SK-N-SH (cell line): ENCODE measurements at regions not wholly inside any gene's neighbourhood (a gene's known extent, or its start where the extent isn't known, plus 50 kb on each side); places are given as distances from the start of the nearest gene placed in this dataset.
"Not testable (repeated sequence)": the region's sequence is repeated elsewhere in the genome, so short reads cannot be mapped to it uniquely, and the experiment has no call there.

ENCODE experiments used
- CTCF ChIA-PET: fragments of 300-600, 350-600 bp; formaldehyde crosslinking; extraction: SDS; loops from one replicate; lab custom pipeline; 2021; lab: Yijun Ruan, JAX
- POLR2A ChIA-PET: fragments of 350-600 bp; sonication (Branson Sonifier 250); formaldehyde crosslinking; extraction: SDS; loops from one replicate; lab custom pipeline; 2020; ENCODE audit warnings: antibody characterized with exemption, inconsistent platforms; lab: Yijun Ruan, JAX
- DNase-seq: peaks from one replicate; pipeline ENCODE4 v3.0.0; 2012
- H2AFZ ChIP-seq: fragments of 200-600 bp; sonication (generic); 2 replicates; pipeline ENCODE4 v1.8.1; 2016; ENCODE audit warnings: antibody characterized with exemption, mild to moderate bottlenecking, low read depth
- H3F3A ChIP-seq: fragments of 200-600 bp; sonication (generic); replicated peaks from 2 replicates; pipeline ENCODE3; 2016; ENCODE audit warnings: antibody characterized with exemption, mild to moderate bottlenecking; ENCODE audit not compliant: insufficient read depth
- H3K27ac ChIP-seq, 2 experiments: fragments of 200-500 bp in 1 of 2; fragments of 200-600 bp in 1 of 2; sonication (Bioruptor generic) in 1 of 2; sonication (generic), shearing (Covaris generic) in 1 of 2; 2 replicates each; pipeline versions ENCODE4 v1.5.1 to v1.6.1; 2014 to 2016; ENCODE audit warnings: low read depth in 2 of 2, inconsistent platforms in 1 of 2, low read length in 1 of 2, mild to moderate bottlenecking in 1 of 2, mixed read lengths in 1 of 2
- H3K27me3 ChIP-seq: fragments of 200-600 bp; sonication (generic), shearing (Covaris generic); 2 replicates; pipeline ENCODE4 v1.6.1; 2016; ENCODE audit warnings: mixed run types; ENCODE audit not compliant: insufficient read depth
- H3K36me3 ChIP-seq, 2 experiments: fragments of 200-500 bp in 1 of 2; fragments of 200-600 bp in 1 of 2; sonication (Bioruptor generic) in 1 of 2; sonication (generic) in 1 of 2; replicated peaks in 1 of 2; 2 replicates each; pipeline versions ENCODE3 to v1.5.1; 2014 to 2016; ENCODE audit warnings: low read length in 1 of 2, mild to moderate bottlenecking in 1 of 2; ENCODE audit not compliant: insufficient read depth in 2 of 2, control insufficient read depth in 1 of 2
- H3K4me1 ChIP-seq, 2 experiments: fragments of 200-500 bp in 1 of 2; fragments of 200-600 bp in 1 of 2; sonication (Bioruptor generic) in 1 of 2; sonication (generic), shearing (Covaris generic) in 1 of 2; 2 replicates each; pipeline versions ENCODE4 v1.5.1 to v1.6.1; 2014 to 2016; ENCODE audit warnings: low read depth in 1 of 2, low read length in 1 of 2, mixed run types in 1 of 2; ENCODE audit not compliant: insufficient read depth in 2 of 2, control insufficient read depth in 1 of 2
- H3K4me2 ChIP-seq: fragments of 200-600 bp; sonication (generic), shearing (Covaris generic); 2 replicates; pipeline ENCODE4 v1.6.1; 2017; ENCODE audit warnings: mixed run types
- H3K4me3 ChIP-seq, 2 experiments: fragments of 200-500 bp in 1 of 2; fragments of 200-600 bp in 1 of 2; sonication (Bioruptor generic) in 1 of 2; sonication (generic), shearing (Covaris generic) in 1 of 2; 2 replicates each; pipeline versions ENCODE4 v1.5.1 to v1.8.1; 2014 to 2016; ENCODE audit warnings: low read depth in 2 of 2, inconsistent platforms in 1 of 2, low read length in 1 of 2, mild to moderate bottlenecking in 1 of 2, mixed read lengths in 1 of 2, moderate library complexity in 1 of 2
- H3K79me2 ChIP-seq: fragments of 200-600 bp; sonication (generic); 2 replicates; pipeline ENCODE4 v1.8.1; 2017; ENCODE audit warnings: mild to moderate bottlenecking; ENCODE audit not compliant: insufficient read depth
- H3K9ac ChIP-seq: fragments of 200-600 bp; sonication (generic); 2 replicates; pipeline ENCODE4 v1.6.1; 2017; ENCODE audit warnings: mixed run types
- H3K9me2 ChIP-seq: fragments of 200-600 bp; sonication (generic); 2 replicates; pipeline ENCODE4 v1.6.1; 2017; ENCODE audit warnings: mixed run types
- H3K9me3 ChIP-seq: fragments of 200-600 bp; sonication (generic); 2 replicates; pipeline ENCODE4 v1.6.1; 2017; ENCODE audit warnings: mixed run types, mild to moderate bottlenecking, moderate library complexity
- H4K20me1 ChIP-seq: fragments of 200-600 bp; sonication (generic); 2 replicates; pipeline ENCODE4 v1.6.1; 2017; ENCODE audit warnings: mild to moderate bottlenecking, mixed run types; ENCODE audit not compliant: insufficient read depth
- ELF1 ChIP-seq: IDR thresholded peaks from 2 replicates; pipeline ENCODE4 v1.4.0; 2012
- FOXJ3 ChIP-seq: sonication (generic); formaldehyde crosslinking; IDR thresholded peaks from 2 replicates; pipeline ENCODE4 v1.5.1; 2020; ENCODE audit warnings: mild to moderate bottlenecking, missing genetic modification reagents
- FOXM1 ChIP-seq: IDR thresholded peaks from 2 replicates; pipeline ENCODE4 v1.4.0; 2012; ENCODE audit warnings: low read depth, mild to moderate bottlenecking
- GATA2 ChIP-seq: sonication (generic); formaldehyde crosslinking; IDR thresholded peaks from 2 replicates; pipeline ENCODE4 v1.5.0; 2020; ENCODE audit warnings: mild to moderate bottlenecking, missing genetic modification reagents
- JUND ChIP-seq: IDR thresholded peaks from 2 replicates; pipeline ENCODE4 v1.4.0; 2012
- MEF2A ChIP-seq: IDR thresholded peaks from 2 replicates; pipeline ENCODE4 v1.4.0; 2012; ENCODE audit warnings: low read depth, borderline replicate concordance
- NRF1 ChIP-seq: IDR thresholded peaks from 2 replicates; pipeline ENCODE4 v1.6.1; 2012; ENCODE audit warnings: low read depth, mild to moderate bottlenecking, low read length
- PBX3 ChIP-seq: IDR thresholded peaks from 2 replicates; pipeline ENCODE4; 2012
- RCOR1 ChIP-seq: fragments of 150-350 bp; IDR thresholded peaks from 2 replicates; pipeline ENCODE4 v1.6.1; 2017; ENCODE audit warnings: antibody characterized with exemption, low read length
- RXRA ChIP-seq: IDR thresholded peaks from 2 replicates; pipeline ENCODE4 v1.4.0; 2012; ENCODE audit warnings: low read depth, mild to moderate bottlenecking, borderline replicate concordance
- TAF1 ChIP-seq: IDR thresholded peaks from 2 replicates; pipeline ENCODE4 v1.6.1; 2012; ENCODE audit warnings: low read depth, mild to moderate bottlenecking, low read length, moderate library complexity, borderline replicate concordance
- TEAD4 ChIP-seq: IDR thresholded peaks from 2 replicates; pipeline ENCODE4 v1.4.0; 2012; ENCODE audit warnings: mild to moderate bottlenecking, borderline replicate concordance; ENCODE audit not compliant: insufficient read depth
- USF1 ChIP-seq: IDR thresholded peaks from 2 replicates; pipeline ENCODE4 v1.4.0; 2012; ENCODE audit warnings: low read depth, borderline replicate concordance
- USF2 ChIP-seq: fragments of 150-350 bp; IDR thresholded peaks from 2 replicates; pipeline ENCODE4 v1.6.1; 2017; ENCODE audit warnings: antibody characterized with exemption, low read length, low read depth, borderline replicate concordance
- WGBS: methylation state at CpG from one replicate; pipeline ENCODE4 v1.1.6; 2017; ENCODE audit warnings: low lambda C conversion rate; 5-methylcytosine and 5-hydroxymethylcytosine counted together

- peaks cover 0 to 3% of the 10 kb centered on the region in 2 experiments; a peak in 1 of 4 replicates for H3K4me1 ChIP-seq
- WGBS, result 80% methylated on average over 10 of the region's 12 CpGs
- H3K4me3 ChIP-seq, result no peak overlapping the region
- H3K79me2 ChIP-seq, result no peaks in the 10 kb centered on the region
- TF ChIP-seq FOXM1 (no peak), MEF2A (no peak), JUND (no peak), GATA2 (CRISPR knock-in tag) (no peak), TAF1 (no peak), RXRA (no peak), ELF1 (no peak), FOXJ3 (CRISPR knock-in tag) (no peak), USF2 (no peak), PBX3 (no peak), RCOR1 (no peak), TEAD4 (no peak), USF1 (no peak), NRF1 (no peak)
- DNase-seq, result no peak
- no peaks in the 10 kb centered on the region for H4K20me1 ChIP-seq
- H3K27me3 ChIP-seq, result no peaks in the 10 kb centered on the region
- no peak overlapping the region for H3K27ac ChIP-seq
- POLR2A ChIA-PET, result interaction anchor here (0.6 kb wide), 1 partner anchor 89 kb away, joined by 3 read pairs; no protein-coding TSS in a partner anchor
- H3K9me3 ChIP-seq, result no peaks in the 10 kb centered on the region
- H2AFZ ChIP-seq, result no peak overlapping the region
- no peaks in the 10 kb centered on the region for H3F3A ChIP-seq
- H3K36me3 ChIP-seq, result no peaks in the 10 kb centered on the region
- H3K4me2 ChIP-seq, result no peak overlapping the region
- H3K9ac ChIP-seq, result no peak overlapping the region
- no peaks in the 10 kb centered on the region for H3K9me2 ChIP-seq
- CTCF ChIA-PET, result no interaction called here
Measured at GRCh38 chr2:234861841-234862735, 89.7 kb upstream of the SH3BP4 start.

GRCh38 chr2:234859330-234859872, 92.4 kb upstream of the SH3BP4 start:
- H3K27me3 ChIP-seq, H3F3A ChIP-seq, H3K36me3 ChIP-seq, H2AFZ ChIP-seq, DNase-seq, H3K9me3 ChIP-seq, H3K27ac ChIP-seq, H3K9ac ChIP-seq, H3K79me2 ChIP-seq, H3K4me1 ChIP-seq, H3K4me3 ChIP-seq, H3K4me2 ChIP-seq, H3K9me2 ChIP-seq, POLR2A ChIA-PET, H4K20me1 ChIP-seq: not testable (repeated sequence)
- WGBS, result 91% methylated on average over 8 of the region's 8 CpGs
- CTCF ChIA-PET, result interaction anchor here (0.8 kb wide), 2 partner anchors 12 to 21 kb away, joined by 3 to 4 read pairs; no protein-coding TSS in a partner anchor
